Activated CD4-positive, alpha-beta T cell treated with anti-CD3 and anti-CD28 coated beads for 1 hour (primary cell): ENCODE measurements at regions not wholly inside any gene's neighbourhood (a gene's known extent, or its start where the extent isn't known, plus 50 kb on each side); places are given as distances from the start of the nearest gene placed in this dataset.

Source experiments
- DNase-seq: peaks from one replicate; pipeline ENCODE4 v3.0.0-alpha.2; 2020

- DNase-seq = no peak
Measured at GRCh38 chr18:40013001-40013609, 1941.9 kb upstream of the PIK3C3 start.

GRCh38 chr18:40011201-40011600, 1943.8 kb upstream of the PIK3C3 start:
- no peak for DNase-seq

GRCh38 chr18:40006634-40007033, 1948.4 kb upstream of the PIK3C3 start:
- no peak for DNase-seq

GRCh38 chr18:40004246-40004645, 1950.8 kb upstream of the PIK3C3 start:
- DNase-seq = no peak

- DNase-seq = no peak
Measured at GRCh38 chr18:39998317-39998716, 1956.7 kb upstream of the PIK3C3 start.

- no peak for DNase-seq
Measured at GRCh38 chr18:39994498-39994897, 1960.5 kb upstream of the PIK3C3 start.

GRCh38 chr18:39991696-39992265, 1963.3 kb upstream of the PIK3C3 start:
- DNase-seq = no peak

- no peak for DNase-seq
Measured at GRCh38 chr18:39990540-39990939, 1964.5 kb upstream of the PIK3C3 start.

- no peak for DNase-seq
Measured at GRCh38 chr18:39976771-39977170, 1978.3 kb upstream of the PIK3C3 start.

- DNase-seq = no peak
Measured at GRCh38 chr18:39972521-39972920, 1982.5 kb upstream of the PIK3C3 start.

GRCh38 chr18:39969803-39970494, 1985.1 kb upstream of the PIK3C3 start:
- DNase-seq = no peak

- no peak for DNase-seq
Measured at GRCh38 chr18:39966275-39966674, 1988.8 kb upstream of the PIK3C3 start.

- DNase-seq = no peak
Measured at GRCh38 chr18:39962546-39962945, 1992.5 kb upstream of the PIK3C3 start.

- DNase-seq = no peak
Measured at GRCh38 chr18:39960550-39960949, 1994.5 kb upstream of the PIK3C3 start.

GRCh38 chr18:39959839-39960238, 1995.2 kb upstream of the PIK3C3 start:
- no peak for DNase-seq

GRCh38 chr18:39958876-39959275, 1996.2 kb upstream of the PIK3C3 start:
- no peak for DNase-seq

- no peak for DNase-seq
Measured at GRCh38 chr18:39952816-39953215, 2002.2 kb upstream of the PIK3C3 start.

- no peak for DNase-seq
Measured at GRCh38 chr18:39951142-39951720, 2003.8 kb upstream of the PIK3C3 start.

- DNase-seq = no peak
Measured at GRCh38 chr18:39946623-39947061, 2008.4 kb upstream of the PIK3C3 start.

- no peak for DNase-seq
Measured at GRCh38 chr18:39945076-39945475, 2010.0 kb upstream of the PIK3C3 start.

GRCh38 chr18:39942702-39943101, 2012.3 kb upstream of the PIK3C3 start:
- DNase-seq = no peak

GRCh38 chr18:39938676-39939608, 2016.1 kb upstream of the PIK3C3 start:
- no peak for DNase-seq

- DNase-seq = no peak
Measured at GRCh38 chr18:39935598-39935997, 2019.4 kb upstream of the PIK3C3 start.
